G401 (cell line): ENCODE measurements at regions not wholly inside any gene's neighbourhood (a gene's known extent, or its start where the extent isn't known, plus 50 kb on each side); places are given as distances from the start of the nearest gene placed in this dataset.

Experiments
- DNase-seq: peaks from one replicate; pipeline ENCODE4 v3.0.0-alpha.2; 2015; ENCODE audit warnings: low spot score
- in situ Hi-C: cut with HindIII; loops from 2 replicates; pipeline ENCODE4 v1.10.0; 2016; ENCODE audit warnings: low sequenced_read_pairs, mixed read lengths

- in situ Hi-C loops, result no loop called here
Observed at GRCh38 chr7:369476-370258, 79.7 kb downstream of the FOXL3 start.

GRCh38 chr7:370259-370625 lies 80.3 kb downstream of the FOXL3 start:
- in situ Hi-C loops, result no loop called here
- DNase-seq, result no peak

More at GRCh38 chr7:369476-370258, 79.7 kb downstream of the FOXL3 start:
- no peak for DNase-seq

GRCh38 chr7:370775-371118 lies 80.8 kb downstream of the FOXL3 start:
- DNase-seq, result no peak
- in situ Hi-C loops, result no loop called here

GRCh38 chr7:371119-371778 lies 81.3 kb downstream of the FOXL3 start:
- in situ Hi-C loops, result no loop called here

GRCh38 chr7:371779-372545 lies 82.0 kb downstream of the FOXL3 start:
- no peak for DNase-seq
- in situ Hi-C loops, result no loop called here

More at GRCh38 chr7:371119-371778, 81.3 kb downstream of the FOXL3 start:
- no peak for DNase-seq

- no peak for DNase-seq
Observed at GRCh38 chr7:372546-372931, 82.6 kb downstream of the FOXL3 start.

GRCh38 chr7:372932-373791 lies 83.2 kb downstream of the FOXL3 start:
- DNase-seq, result no peak
- in situ Hi-C loops, result no loop called here

More at GRCh38 chr7:372546-372931, 82.6 kb downstream of the FOXL3 start:
- in situ Hi-C loops, result no loop called here

GRCh38 chr7:373818-374705 lies 84.1 kb downstream of the FOXL3 start:
- in situ Hi-C loops, result no loop called here
- DNase-seq, result no peak

- no peak for DNase-seq
- in situ Hi-C loops, result no loop called here
Observed at GRCh38 chr7:374706-375311, 84.8 kb downstream of the FOXL3 start.

- no peak for DNase-seq
Observed at GRCh38 chr7:375321-375831, 85.4 kb downstream of the FOXL3 start.

GRCh38 chr7:375901-376305 lies 85.9 kb downstream of the FOXL3 start:
- in situ Hi-C loops, result no loop called here
- no peak for DNase-seq

More at GRCh38 chr7:375321-375831, 85.4 kb downstream of the FOXL3 start:
- in situ Hi-C loops, result no loop called here

- in situ Hi-C loops, result no loop called here
- no peak for DNase-seq
Observed at GRCh38 chr7:376306-377079, 86.5 kb downstream of the FOXL3 start.

- DNase-seq, result no peak
- in situ Hi-C loops, result no loop called here
Observed at GRCh38 chr7:377080-378040, 87.4 kb downstream of the FOXL3 start.

GRCh38 chr7:378041-378420 lies 88.1 kb downstream of the FOXL3 start:
- no peak for DNase-seq
- in situ Hi-C loops, result no loop called here

GRCh38 chr7:378551-379455 lies 88.8 kb downstream of the FOXL3 start:
- in situ Hi-C loops, result no loop called here
- no peak for DNase-seq
